Breast epithelium (tissue), 3 donors: ENCODE measurements at regions not wholly inside any gene's neighbourhood (a gene's known extent, or its start where the extent isn't known, plus 50 kb on each side); places are given as distances from the start of the nearest gene placed in this dataset.

Source experiments
- POLR2A ChIP-seq: fragments of 450-650 bp; IDR thresholded peaks from one replicate; pipeline ENCODE4 v1.6.1; 2016; ENCODE audit warnings: antibody characterized with exemption, mild to moderate bottlenecking, moderate library complexity
- TF ChIP-seq, protein P1 (sequence below), 3 donors: fragments of 450-650 bp; IDR thresholded peaks; one replicate each; pipeline ENCODE4 v1.5.1; 2016 to 2017; ENCODE audit warnings: antibody characterized with exemption in 3 of 3, mild to moderate bottlenecking in 3 of 3, moderate library complexity in 3 of 3

- no peak for TF ChIP-seq POLR2A
- TF ChIP-seq, protein P1, sequence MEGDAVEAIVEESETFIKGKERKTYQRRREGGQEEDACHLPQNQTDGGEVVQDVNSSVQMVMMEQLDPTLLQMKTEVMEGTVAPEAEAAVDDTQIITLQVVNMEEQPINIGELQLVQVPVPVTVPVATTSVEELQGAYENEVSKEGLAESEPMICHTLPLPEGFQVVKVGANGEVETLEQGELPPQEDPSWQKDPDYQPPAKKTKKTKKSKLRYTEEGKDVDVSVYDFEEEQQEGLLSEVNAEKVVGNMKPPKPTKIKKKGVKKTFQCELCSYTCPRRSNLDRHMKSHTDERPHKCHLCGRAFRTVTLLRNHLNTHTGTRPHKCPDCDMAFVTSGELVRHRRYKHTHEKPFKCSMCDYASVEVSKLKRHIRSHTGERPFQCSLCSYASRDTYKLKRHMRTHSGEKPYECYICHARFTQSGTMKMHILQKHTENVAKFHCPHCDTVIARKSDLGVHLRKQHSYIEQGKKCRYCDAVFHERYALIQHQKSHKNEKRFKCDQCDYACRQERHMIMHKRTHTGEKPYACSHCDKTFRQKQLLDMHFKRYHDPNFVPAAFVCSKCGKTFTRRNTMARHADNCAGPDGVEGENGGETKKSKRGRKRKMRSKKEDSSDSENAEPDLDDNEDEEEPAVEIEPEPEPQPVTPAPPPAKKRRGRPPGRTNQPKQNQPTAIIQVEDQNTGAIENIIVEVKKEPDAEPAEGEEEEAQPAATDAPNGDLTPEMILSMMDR (IDR thresholded peaks at IDR 0.05), result peak in 2 of 3 donors; percentile 14 to 38
Observed at GRCh38 chr3:135503760-135504686, 461.5 kb upstream of the PPP2R3A start.
